ENCODE measurements at regions not wholly inside any gene's neighbourhood (a gene's known extent, or its start where the extent isn't known, plus 50 kb on each side); places are given as distances from the start of the nearest gene placed in this dataset.

GRCh38 chr5:18533137-18533536, 898.9 kb downstream of the TAF11L14 start:
- TF ChIP-seq SUZ12 (IDR thresholded peaks at IDR 0.05; ENCODE audit: extremely low read depth, insufficient read depth, insufficient read length): no peak
- TF ChIP-seq YY1 (IDR thresholded peaks at IDR 0.05; ENCODE audit: insufficient read depth, insufficient read length): no peak

Measured in NT2/D1 (cell line).